Left ventricle myocardium superior (tissue), 1 donor: ENCODE measurements at regions not wholly inside any gene's neighbourhood (a gene's known extent, or its start where the extent isn't known, plus 50 kb on each side); places are given as distances from the start of the nearest gene placed in this dataset.

Source experiments
- ATAC-seq: fragments of 200-7000 bp; cut with Tn5 transposase; one replicate; pipeline ENCODE4 v1.9.1; 2020; ENCODE audit warnings: mild to moderate bottlenecking, moderate library complexity
- DNase-seq: peaks from one replicate; pipeline ENCODE4 v3.0.0-alpha.2; 2020
- intact Hi-C: fragments of 100-400 bp; cut with micrococcal nuclease; formaldehyde crosslinking; loops from one replicate; pipeline ENCODE4 v1.11.0; 2022
- donor health status: DM: no; HTN: yes; CAD: no; lungs with severe emphysema.

DNA sequence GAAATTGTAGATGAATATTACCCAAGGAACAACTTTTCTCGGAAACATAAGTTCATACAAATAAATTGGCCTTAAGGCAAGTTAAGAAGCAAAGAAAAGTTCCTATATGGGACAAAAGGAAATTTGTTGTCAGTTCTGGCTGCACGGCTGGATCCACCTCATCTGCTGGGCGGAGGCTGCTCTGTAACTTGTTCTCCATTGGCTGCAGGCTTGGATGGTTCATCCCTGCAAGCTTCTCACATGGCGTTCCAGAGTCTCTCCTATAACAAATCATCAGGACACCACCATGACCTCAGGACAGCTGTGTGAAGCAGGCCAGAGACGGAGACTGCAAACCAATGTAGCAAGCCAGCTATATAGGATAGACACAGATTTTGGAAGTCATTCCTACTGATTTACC lies 81.4 kb upstream of the DAB2 start:
- intact Hi-C loops: no loop called here
- ATAC-seq (peak; percentile 53), DNase-seq (peak; percentile 43)

DNA sequence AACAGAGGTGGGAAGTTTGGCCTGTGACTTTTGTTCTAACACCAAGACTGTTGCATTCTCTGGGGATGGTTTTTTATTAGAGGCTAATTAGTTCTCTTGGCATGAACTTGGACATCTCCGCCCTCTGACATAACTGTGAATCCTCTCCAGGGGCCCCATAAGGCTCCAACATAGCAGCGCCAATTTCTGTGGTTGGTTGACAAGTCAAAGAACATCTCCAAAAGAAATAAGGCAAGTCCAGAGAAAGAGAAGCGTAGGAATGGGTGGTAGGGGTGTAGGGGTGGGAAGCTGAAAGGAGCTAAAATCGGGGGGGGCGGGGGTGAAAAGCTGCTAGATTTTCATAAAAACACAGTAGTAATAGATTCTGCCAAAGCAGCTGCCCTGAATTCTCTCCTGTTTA lies 81.0 kb upstream of the DAB2 start:
- ATAC-seq (peak; percentile 65), DNase-seq (no peak)
- intact Hi-C loops: no loop called here

DNA sequence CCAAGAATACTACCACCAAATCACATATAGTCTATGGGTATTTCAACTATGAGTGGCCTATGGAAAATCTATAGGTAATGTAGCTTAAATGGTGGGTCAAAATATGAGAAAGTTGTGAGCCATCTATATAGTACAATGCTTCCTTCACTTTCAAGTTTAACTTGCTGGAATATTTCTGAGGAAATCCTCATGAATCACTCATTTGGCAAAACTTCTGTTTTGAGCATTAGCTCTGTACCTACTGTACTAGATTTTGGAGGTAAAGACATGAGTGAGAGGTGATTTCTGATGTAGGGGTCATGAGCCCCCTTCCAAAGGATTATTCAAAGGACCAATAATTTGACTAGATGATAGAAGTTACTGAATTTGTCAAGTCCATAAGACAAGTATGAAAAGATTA lies 80.6 kb upstream of the DAB2 start:
- no peak for DNase-seq
- intact Hi-C loops: no loop called here
- peak; percentile 2 for ATAC-seq

DNA sequence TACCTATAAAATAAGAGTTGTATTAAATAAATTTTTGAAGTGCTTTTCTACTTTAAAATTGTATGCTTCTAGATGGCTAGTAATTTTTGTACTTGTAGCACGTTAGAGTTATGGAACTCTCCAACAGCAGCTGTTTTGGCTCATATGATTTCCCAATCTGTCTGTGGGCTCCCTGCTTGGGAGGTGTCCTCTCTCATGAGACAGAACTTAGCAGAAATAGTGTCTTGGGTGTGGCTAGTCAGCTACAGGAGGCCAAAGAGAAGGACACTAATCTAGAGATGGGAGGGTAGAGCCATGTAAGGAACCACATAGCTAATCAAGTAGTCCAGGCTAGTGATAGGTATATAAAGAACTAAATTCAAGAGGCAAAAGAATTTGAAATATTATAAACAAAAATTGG lies 78.4 kb upstream of the DAB2 start:
- intact Hi-C loops: no loop called here
- ATAC-seq: peak; percentile 80
- DNase-seq: no peak

DNA sequence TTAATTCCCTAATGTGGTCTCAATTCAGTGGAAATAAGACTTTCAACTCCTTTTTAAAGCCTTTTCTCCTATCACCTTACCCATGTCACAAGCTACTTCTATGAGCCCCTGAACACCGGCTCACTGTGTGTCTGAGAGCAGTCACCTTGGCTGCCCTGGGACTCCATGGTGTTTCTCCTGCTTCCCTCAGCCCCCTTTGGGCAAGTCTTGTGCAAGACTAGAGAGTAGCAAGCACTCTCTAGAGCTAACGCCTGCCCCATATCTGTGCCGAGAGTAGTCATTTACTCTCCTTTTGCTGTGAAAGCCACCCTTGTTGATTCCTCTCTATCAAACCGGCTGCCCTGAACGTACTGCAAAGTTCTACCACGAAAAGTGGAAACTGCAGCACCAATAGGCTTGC lies 77.9 kb upstream of the DAB2 start:
- intact Hi-C loops: no loop called here
- ATAC-seq: peak; percentile 50

DNA sequence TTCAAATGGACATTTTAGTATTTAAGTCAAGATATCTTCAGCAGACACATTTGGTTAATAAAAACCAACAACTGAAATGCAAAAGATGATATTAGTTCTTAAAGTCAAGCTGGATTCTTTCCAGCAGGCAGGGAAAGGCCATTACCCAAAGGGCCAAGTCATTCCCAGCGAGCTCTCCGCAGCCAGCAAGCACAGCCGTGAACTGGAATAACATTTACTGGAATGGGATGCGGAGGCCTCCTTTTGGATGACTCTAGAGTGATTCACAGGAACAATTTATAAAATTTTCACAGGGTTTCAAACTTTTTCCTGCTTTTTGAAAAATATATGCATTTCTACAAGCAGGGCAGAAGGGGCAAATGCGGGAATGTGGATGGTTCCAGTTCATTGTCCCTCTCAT lies 76.6 kb upstream of the DAB2 start:
- intact Hi-C loops: no loop called here
- DNase-seq (peak; percentile 60), ATAC-seq (peak; percentile 70)

More for the DNA sequence above, 77.9 kb upstream of the DAB2 start:
- no peak for DNase-seq

DNA sequence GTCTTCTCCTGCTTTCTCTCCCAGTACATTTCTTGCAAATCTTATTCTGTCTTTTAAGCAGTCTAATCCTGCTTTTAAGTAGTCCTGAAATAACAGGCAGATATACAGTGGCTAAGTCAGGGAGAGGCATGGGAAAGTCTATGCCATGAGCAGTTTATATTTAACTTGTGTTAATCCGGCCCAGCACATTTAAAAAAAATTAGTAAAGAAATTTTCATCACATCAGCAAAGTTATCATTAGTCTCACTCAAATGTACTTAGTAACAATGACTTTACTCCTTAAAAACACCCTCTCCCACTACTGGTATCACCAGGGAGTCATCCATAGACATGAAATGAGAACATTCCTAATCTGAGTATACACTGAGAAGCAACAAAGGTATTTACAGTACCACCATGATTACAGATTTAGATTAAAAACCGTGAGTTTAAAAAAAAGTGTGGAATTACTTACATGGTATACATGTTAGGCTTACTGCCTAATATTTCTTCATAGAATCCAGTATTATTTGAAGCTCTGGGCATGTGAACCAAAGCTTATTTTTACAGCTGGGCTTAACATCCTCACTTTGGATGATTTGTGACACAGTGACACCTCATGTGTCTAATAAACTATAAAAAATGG lies 75.9 kb upstream of the DAB2 start:
- intact Hi-C loops: no loop called here
- DNase-seq (no peak), ATAC-seq (no peak)

DNA sequence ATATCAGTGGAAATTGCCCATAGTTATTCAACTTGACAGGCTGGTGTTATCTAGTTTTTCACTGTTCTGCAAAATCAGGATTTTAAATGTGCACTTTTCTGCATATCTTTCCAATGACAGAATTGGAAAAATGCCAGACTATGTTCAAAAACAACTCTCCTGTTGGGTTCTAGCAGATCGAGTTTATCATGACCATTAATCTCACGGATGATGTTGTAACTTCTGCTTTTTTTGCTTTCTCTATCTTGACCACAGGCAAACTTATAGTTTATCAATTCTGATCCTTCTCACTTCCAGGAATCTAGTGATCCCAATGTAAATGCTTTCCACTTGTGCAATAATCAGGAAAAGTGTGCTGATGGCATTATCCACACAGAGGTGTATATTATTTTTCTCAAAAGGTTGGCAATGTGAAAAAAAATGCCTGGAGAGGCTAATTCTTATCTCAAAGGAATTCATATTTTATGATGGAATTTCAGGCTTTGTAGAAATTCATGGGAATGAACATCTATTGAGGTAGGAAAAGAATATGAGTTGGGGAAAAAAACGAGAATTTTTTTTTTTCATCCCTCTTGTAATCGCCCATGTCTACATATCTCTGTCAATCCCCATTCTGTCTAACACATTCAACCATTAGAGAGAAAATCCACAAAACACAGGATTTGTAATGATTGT lies 73.6 kb upstream of the DAB2 start:
- intact Hi-C loops: no loop called here
- DNase-seq (no peak), ATAC-seq (no peak)

DNA sequence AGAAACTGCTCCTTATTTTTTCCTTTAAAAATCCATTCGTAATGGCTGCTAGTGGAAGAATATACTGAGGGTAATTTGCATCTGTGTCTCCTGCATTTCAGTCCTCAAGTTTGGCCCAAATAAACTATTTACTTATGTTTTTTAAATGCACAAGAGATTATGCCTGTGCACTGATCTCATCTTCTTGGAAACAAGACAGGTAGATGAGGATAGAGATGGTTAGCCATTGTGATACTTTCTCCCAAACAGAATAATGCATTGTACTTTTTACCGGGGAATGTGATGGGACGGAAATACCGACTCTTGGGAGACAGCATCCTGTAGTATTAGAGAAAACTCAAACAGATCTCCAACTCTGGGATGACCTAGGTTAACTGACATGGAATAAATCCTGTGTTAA lies 72.5 kb upstream of the DAB2 start:
- no peak for DNase-seq
- intact Hi-C loops: no loop called here

DNA sequence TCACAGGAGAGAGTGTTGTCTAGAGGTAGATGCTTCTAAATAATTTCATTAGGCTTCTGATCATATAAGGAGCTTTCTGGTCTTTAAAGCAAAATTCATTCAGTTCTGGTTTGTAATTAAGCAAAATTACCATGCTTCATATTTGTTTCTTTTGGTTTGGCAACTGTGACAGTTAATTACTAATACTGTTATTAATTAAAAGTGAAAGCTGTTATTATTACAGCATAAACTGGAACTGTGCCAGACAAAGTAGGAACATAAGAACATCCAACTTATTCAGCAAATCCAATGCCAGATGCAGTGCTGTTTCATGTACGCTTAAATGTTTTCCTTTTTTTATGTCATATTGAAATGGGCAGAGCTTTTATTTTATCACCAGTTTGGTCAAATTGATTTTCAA lies 70.4 kb upstream of the DAB2 start:
- no peak for ATAC-seq
- intact Hi-C loops: no loop called here

More for the DNA sequence above, 72.5 kb upstream of the DAB2 start:
- no peak for ATAC-seq

DNA sequence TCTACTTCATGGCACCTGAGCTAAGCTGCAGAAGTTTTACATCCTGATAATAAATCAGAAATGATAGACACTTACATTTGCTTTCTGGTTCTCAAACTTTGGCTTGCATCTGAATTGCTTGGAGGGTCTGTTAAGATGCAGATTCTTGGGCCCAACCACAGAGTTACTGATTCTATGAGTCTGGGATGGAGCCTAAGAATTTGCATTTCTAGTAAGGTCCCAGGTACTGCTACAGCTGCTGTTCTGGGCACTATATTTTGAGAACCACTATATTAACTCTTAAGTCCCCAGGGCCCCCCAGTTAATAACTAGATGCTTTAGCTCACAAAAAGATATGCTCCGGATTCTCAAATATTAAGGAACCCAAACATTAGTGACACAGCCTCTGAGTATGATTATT lies 69.8 kb upstream of the DAB2 start:
- DNase-seq (no peak), ATAC-seq (no peak)
- intact Hi-C loops: no loop called here

More for the DNA sequence above, 70.4 kb upstream of the DAB2 start:
- DNase-seq: no peak

DNA sequence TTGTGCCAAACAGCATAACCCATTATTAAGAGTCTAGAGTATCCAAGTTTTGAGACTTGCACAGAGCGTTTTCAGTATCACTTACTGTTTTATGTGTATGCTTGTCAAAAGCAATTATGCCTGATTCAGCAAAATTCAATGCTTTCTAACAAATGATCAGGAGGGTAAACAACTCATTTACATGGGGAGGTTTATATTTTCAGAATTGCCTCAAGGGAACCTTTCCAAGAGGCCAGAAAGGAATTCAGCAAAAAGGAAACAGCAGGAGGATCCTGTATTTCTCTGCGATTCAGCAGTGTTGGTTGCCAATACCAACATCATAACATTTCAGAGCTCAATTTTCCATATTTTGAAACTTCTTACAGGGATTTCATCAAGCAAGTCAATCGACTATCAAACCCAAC lies 69.3 kb upstream of the DAB2 start:
- intact Hi-C loops: no loop called here
- peak; percentile 41 for ATAC-seq
- DNase-seq: no peak

DNA sequence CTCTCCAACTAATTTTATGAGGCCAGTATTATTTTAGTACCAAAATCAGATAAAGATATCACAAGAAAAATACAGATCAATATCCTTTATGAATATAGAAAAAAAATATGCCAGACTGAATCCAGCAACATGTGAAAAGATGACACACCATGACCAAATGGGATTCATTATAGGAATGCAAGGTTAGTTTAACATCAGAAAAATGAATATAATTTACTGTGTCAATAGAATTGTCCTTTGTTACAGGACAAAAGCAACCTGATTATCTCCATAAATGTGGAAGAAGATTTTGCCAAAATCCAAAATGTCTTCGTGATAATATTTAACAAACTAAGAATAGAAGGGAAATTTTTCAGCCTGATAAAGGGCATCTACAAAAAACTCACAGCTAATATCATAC lies 66.4 kb upstream of the DAB2 start:
- intact Hi-C loops: no loop called here

DNA sequence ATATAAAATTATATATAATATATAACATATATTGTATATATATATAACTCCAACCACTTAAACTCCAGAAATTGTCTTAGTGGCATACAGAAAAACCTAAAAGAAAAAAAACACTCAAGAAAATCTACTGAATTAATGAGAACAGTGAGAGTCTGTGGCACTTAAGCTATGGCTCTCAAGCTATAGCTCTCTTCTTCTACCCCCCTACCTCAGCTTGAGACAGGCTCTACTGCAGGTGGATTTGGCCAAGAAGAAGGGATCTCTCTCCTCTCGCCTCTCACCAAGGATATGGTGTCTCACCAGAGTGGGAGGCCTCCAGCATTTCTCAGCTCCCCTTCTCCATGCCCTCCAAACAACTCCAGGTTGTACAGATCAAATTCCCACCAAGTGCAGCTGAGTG lies 64.5 kb upstream of the DAB2 start:
- intact Hi-C loops: no loop called here
- DNase-seq: no peak
- no peak for ATAC-seq

More for the DNA sequence above, 66.4 kb upstream of the DAB2 start:
- ATAC-seq (no peak), DNase-seq (no peak)

DNA sequence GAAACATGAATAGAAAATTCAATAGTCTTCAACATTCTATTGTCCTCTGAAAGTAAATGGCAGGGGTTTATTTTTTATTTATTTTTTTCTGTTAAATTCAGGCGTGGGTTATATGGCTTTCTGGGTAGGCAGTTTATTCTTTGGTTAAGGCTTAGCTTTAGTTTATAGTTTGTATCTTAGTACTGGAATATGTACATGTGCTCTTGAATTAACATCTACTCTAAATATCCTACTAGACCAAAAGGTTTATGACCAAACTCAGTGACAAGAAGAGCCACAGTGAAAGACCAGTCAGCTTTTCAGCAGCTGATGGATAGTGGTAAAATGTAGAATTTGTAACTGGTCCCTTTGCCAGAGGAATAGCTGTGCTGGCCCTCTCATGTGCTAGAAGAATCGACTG lies 62.0 kb upstream of the DAB2 start:
- DNase-seq (no peak), ATAC-seq (no peak)
- intact Hi-C loops: no loop called here

DNA sequence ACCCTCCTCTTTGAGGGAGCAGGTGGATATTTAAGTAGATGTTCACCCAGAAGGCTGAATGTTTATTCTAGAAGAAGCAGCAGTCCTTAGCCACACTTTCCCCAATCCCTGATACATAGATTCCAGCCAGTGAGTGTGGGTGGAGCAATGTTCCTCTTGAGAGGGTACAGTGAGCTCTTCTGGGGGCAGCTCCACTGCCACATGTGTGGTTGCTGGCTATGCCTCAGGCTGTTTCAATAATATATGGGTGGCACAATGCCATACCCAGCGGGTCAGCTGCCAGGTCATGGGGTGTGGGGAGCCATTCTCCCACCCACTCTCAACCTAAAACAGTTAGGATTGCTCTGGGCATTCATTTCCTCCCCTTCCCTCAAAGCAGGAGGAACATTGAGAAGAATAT lies 61.6 kb upstream of the DAB2 start:
- intact Hi-C loops: no loop called here
- DNase-seq (no peak), ATAC-seq (no peak)

DNA sequence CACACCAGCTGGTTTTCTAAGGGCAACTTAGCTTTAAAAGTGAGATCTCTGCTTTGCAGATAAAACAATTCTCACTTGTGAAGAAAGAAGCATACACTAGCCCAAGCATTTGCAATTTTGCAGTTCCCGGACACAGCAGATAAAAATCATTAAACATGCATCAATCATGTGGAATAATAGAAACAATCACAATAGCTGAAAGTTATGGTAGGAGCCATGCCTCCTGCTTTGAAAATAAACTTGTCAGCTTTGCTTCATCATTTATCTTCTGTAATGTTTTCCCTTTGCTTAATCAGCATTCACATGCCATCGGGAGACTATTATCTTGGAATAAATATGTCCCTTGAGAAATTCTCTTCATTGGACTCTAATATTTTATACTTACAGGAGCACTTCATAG lies 60.3 kb upstream of the DAB2 start:
- DNase-seq (no peak), ATAC-seq (no peak)
- intact Hi-C loops: no loop called here

DNA sequence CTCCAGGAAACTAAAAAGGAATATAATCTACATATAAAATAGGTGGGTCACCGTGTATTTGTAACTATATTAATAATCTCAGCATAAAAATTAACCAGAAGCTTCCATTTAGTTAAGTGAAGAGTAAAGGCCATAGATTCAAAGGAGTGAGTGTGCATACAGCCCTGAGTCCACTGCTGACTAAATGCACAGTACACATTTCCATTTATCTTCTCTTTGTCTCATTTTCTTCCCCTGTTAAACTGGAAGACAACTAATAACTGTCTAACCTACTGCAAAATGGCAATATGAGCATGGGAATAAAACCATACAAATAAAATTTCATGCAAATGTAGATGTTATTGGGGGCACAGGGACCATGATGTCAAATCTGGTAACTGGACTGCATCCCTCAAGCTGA lies 59.9 kb upstream of the DAB2 start:
- no peak for ATAC-seq
- DNase-seq: no peak
- intact Hi-C loops: no loop called here

DNA sequence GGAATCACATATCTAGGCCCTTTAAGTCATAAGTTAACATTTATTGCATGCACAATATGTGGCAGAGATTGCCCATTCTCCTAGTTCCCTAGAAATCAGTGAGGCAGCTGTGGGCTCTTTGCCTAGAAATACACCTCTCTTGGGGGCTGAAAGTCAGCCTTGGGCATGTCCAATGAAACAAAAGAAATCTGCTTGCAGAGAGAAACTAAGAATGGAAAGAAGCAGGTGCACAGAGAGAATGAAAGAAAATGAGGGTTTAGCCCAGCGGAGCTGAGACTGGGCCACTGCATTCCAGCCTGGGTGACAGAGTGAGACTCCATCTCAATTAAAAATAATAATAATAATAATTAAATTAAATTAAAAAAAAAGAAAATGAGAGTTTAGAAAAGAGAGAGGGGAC lies 57.3 kb upstream of the DAB2 start:
- DNase-seq (no peak), ATAC-seq (no peak)
- intact Hi-C loops: no loop called here

DNA sequence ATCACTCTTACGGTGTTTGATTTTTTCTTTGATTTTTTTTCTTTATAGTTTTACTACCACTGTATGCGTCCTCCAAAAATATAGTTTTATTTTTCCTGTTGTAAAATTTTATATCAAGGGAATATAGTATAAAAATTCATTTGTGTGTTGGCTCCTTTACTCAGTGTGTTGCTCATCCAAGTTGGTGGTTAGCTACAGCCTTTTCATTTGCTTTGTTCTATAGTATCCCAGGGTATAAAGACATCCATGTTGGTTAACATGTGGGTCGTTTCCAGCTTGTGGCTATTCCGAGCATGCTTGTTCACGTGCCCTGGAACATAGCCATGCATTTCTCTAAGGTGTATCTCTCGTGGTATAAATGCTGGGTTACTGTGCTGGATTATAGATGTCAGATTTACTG lies 54.8 kb upstream of the DAB2 start:
- intact Hi-C loops: no loop called here
- no peak for ATAC-seq
- DNase-seq: no peak

DNA sequence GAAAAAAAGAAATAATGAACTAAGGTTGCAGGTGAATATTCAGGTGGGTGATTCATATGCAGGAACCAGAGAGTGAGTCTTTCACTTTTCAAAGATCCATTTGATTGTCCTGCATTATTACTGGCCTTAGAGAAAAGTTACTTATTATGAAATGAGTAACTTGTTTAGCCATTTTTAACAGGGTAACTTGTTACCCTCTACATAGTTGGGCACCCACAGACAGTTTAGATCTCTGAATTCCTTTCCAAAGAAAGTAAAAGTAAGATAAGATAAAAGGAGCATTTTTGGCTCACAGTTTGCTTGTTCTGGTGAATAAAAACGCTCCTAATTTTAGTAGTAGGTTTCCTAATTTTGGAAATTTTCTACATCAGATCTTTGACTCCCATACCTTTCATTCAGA lies 54.1 kb upstream of the DAB2 start:
- intact Hi-C loops: no loop called here
- DNase-seq (no peak), ATAC-seq (no peak)

DNA sequence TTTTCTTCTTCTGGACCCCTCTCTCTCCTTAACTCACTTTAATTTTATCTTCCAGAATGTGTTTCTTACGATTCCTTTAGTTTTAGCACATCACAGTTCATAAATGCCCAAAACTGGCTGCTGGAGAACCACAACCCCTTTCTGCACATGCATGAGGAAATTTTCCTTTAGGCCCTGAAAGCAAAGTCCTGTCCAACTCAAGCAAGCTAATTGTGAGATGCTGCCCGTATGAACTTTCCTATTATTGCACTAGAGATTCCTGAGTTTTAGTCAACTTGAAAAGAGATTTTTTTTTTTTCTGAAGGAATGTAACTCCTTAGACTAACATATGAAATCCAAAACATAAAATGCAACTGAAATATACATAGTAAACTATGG lies 52.1 kb upstream of the DAB2 start:
- DNase-seq: no peak
- intact Hi-C loops: no loop called here
- no peak for ATAC-seq
